Nephron (organoid): ENCODE measurements at regions not wholly inside any gene's neighbourhood (a gene's known extent, or its start where the extent isn't known, plus 50 kb on each side); places are given as distances from the start of the nearest gene placed in this dataset.

Experiments
- H3K27ac Mint-ChIP-seq, 3 experiments: 2 replicates each; pipeline ENCODE4 v1.8.0; 2020; ENCODE audit warnings: mixed read lengths in 3 of 3, mild to moderate bottlenecking in 2 of 3, moderate library complexity in 1 of 3
- H3K27me3 Mint-ChIP-seq: 2 replicates; pipeline ENCODE4 v1.8.0; 2021; ENCODE audit warnings: low read depth, mild to moderate bottlenecking, moderate library complexity, mixed read lengths
- H3K36me3 Mint-ChIP-seq: 2 replicates; pipeline ENCODE4 v1.8.0; 2020; ENCODE audit warnings: low read depth, mixed read lengths
- H3K4me1 Mint-ChIP-seq: 2 replicates; pipeline ENCODE4 v1.8.0; 2020; ENCODE audit warnings: mixed read lengths
- H3K4me3 Mint-ChIP-seq, 3 experiments: 2 replicates each; pipeline ENCODE4 v1.8.0; 2020; ENCODE audit warnings: mild to moderate bottlenecking in 3 of 3, mixed read lengths in 3 of 3, moderate library complexity in 2 of 3
- H3K9me3 Mint-ChIP-seq: 2 replicates; pipeline ENCODE4 v1.8.0; 2020; ENCODE audit warnings: mixed read lengths
- TF ChIP-seq, protein P1 (sequence below), 3 experiments: fragments of 200-600 bp; sonication (generic); IDR thresholded peaks; one replicate each; pipeline ENCODE4 v1.5.0; 2021; ENCODE audit warnings: antibody characterized with exemption in 3 of 3; ENCODE audit not compliant: unreplicated experiment in 3 of 3

DNA sequence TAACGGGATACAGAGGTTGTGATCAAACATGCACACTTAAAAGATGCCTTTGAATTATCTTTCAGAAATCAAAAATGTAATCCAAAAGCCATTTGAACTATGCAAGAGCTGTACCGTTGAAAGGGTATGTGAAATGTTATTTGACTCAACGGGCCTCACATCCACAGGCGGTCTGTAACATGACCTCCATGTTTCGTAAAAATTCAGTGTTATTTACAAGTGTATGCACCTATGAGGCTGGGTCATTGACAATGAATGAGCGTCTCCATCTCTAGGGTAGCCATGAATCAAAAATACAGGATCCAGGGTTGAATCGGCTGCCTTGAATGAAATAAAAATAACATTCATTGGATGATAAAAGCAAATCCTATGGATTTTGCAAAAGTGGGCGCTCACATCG, 100.1 kb downstream of the CRLF2 start:
- TF ChIP-seq, protein P1, sequence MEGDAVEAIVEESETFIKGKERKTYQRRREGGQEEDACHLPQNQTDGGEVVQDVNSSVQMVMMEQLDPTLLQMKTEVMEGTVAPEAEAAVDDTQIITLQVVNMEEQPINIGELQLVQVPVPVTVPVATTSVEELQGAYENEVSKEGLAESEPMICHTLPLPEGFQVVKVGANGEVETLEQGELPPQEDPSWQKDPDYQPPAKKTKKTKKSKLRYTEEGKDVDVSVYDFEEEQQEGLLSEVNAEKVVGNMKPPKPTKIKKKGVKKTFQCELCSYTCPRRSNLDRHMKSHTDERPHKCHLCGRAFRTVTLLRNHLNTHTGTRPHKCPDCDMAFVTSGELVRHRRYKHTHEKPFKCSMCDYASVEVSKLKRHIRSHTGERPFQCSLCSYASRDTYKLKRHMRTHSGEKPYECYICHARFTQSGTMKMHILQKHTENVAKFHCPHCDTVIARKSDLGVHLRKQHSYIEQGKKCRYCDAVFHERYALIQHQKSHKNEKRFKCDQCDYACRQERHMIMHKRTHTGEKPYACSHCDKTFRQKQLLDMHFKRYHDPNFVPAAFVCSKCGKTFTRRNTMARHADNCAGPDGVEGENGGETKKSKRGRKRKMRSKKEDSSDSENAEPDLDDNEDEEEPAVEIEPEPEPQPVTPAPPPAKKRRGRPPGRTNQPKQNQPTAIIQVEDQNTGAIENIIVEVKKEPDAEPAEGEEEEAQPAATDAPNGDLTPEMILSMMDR (IDR thresholded peaks at IDR 0.05; ENCODE audit: unreplicated experiment in 3 of 3): no peak
- Mint-ChIP-seq H3K27ac (no peak overlapping the region), H3K4me1 (peaks cover 16% of the 10 kb centered on the region), H3K9me3 (no peaks in the 10 kb centered on the region), H3K36me3 (no peaks in the 10 kb centered on the region), H3K4me3 (no peak overlapping the region), H3K27me3 (peaks cover 77% of the 10 kb centered on the region)

DNA sequence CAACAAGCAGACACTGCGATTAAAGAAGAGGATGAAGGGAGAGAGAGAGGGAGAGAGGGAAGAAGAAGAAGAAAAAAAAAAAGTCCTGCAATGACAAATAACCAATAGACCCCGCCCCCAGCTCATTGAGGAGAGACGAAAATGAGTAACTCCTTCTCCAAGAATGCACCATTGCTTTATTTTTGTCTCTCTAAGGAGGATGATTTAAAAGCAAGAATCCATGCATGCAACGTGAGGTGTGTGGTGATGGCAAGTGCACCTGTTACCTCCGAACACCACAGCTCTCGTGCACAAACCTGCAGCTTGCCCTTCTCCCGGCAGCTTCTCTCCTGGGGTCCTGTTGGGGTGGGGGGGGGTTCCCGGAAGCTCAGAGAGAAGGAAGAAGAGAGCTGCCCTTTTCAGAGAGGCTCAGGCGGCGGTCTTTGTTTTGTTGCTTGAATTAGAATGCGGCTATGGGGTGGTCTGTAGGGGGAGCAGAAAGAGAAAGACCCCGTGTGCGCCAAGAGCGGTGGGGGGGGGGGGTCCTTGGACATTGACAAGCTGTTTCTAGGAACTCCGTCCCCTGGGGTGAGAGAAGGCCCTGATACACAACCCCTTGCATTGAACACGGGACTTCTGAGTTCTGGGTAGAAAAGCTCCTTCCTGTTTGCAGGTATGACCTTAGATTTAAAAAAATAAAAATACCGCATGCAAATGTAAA, 100.7 kb downstream of the CRLF2 start:
- TF ChIP-seq, protein P1 (IDR thresholded peaks at IDR 0.05; ENCODE audit: unreplicated experiment in 3 of 3): no peak
- H3K9me3 Mint-ChIP-seq: no peaks in the 10 kb centered on the region
- no peaks in the 10 kb centered on the region for H3K36me3 Mint-ChIP-seq
- no peak overlapping the region for H3K27ac Mint-ChIP-seq
- no peak overlapping the region for H3K4me3 Mint-ChIP-seq
- H3K4me1 Mint-ChIP-seq: peaks cover 16% of the 10 kb centered on the region
- H3K27me3 Mint-ChIP-seq: peaks cover 82% of the 10 kb centered on the region

DNA sequence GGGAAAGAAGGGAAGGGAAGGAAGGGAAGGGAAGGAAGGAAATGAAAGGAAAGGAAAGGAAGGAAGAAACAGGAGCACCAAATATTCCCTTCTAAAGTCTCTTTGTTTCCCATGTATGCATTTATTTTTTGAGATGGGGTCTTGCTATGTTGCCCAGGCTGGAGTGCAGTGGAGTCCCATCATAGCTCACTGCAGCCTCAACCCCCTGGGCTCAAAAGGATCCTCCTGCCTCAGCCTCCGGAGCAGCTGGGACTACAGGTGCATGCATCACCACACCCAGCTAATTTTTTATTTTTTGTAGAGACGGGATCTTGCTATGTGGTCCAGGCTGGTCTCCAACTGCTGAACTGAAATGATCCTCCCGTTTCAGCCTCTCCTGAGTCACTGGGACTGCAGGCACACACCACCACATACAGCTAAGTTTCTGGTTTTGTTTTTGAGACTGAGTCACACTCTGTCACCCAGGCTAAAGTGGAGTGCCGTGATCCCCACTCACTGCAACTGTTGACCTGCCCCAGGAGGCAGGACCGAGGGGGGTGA, 102.8 kb downstream of the CRLF2 start:
- no peaks in the 10 kb centered on the region for H3K36me3 Mint-ChIP-seq
- peaks cover 16% of the 10 kb centered on the region for H3K4me1 Mint-ChIP-seq
- H3K27me3 Mint-ChIP-seq: peaks cover 92% of the 10 kb centered on the region
- TF ChIP-seq, protein P1 (IDR thresholded peaks at IDR 0.05; ENCODE audit: unreplicated experiment in 3 of 3): no peak
- H3K27ac Mint-ChIP-seq: no peak overlapping the region
- H3K9me3 Mint-ChIP-seq: no peaks in the 10 kb centered on the region
- H3K4me3 Mint-ChIP-seq: no peak overlapping the region

DNA sequence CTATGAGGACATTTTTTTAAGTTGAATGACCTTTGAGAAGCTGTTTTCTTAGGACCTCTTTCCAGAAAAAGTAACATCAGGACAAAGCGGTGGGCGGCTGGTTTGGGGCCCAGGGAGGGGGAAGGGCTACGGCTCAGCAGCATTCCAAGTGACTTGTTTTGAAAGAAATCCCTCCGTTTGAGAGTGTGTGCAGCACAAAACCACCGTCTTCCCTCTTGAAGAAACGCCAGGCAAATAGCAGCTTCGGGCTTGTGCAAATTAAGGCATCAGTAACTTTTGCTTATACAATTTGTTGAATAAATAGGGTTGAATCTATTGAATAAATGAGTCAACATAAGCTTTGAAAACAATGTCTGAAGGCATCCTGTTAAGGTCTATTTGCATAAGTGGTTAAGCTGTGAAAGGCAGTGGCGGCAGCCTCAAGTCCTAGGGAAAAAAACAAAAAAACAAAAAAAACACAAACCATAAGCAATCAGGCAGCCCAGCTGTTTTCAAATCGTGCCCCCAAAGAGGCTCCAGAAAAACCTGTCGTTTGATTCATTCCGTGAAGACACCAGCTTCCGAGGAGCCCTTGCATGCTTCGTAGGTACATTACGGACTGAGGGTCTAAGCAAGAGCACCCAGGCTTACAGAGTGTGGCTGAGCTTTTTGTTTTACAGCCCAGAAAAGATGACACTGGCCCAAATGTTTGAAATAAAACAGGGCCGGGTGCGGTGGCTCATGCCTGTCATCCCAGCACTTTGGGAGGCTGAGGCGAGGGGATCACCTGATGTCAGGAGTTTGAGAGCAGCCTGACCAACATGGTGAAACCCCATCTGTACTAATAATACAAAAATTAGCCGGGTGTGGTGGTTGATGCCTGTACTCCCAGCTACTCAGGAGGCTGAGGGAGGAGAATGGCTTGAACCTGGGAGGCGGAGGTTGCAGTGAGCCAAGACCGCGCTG, 103.7 kb downstream of the CRLF2 start:
- Mint-ChIP-seq H3K27me3 (peaks cover 83% of the 10 kb centered on the region), H3K27ac (peak overlapping the region in 1 of 3 experiments; percentile 14), H3K36me3 (no peaks in the 10 kb centered on the region), H3K4me3 (no peak overlapping the region), H3K9me3 (no peaks in the 10 kb centered on the region), H3K4me1 (peaks cover 16% of the 10 kb centered on the region)
- TF ChIP-seq, protein P1 (IDR thresholded peaks at IDR 0.05; ENCODE audit: unreplicated experiment in 3 of 3): no peak

DNA sequence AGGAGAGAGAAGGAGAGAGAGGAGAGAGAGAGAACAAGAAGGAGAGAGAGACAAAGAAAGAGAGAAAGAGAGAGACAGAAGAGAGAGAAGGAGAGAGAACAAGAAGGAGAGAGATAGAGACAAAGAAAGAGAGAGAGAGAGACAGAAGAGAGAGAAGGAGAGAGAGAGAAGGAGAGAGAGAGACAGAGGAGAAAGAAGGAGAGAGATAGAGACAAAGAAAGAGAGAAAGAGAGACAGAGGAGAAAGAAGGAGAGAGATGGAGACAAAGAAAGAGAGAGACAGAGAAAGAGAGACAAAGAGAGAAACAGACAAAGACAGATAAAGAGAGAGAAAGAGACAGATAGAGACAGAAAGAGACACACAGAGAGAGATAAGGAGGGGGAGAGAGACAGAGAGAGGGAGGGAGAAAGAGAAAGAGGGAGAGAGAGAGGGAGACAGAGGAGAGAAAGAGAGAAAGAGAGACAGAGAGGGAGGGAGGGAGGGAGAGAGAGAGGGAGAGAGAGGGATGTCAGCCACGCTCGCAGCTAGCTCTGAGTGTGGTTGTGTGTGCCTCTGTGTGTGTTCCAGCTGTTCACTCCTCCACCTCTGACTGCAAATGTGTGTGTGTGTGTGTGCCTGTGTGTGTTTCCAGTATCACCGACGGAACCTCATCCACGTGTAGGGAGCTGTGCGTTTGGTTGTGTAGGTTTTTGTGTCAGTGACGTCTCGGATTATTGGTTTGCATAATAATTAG, 105.8 kb downstream of the CRLF2 start:
- H3K4me1 Mint-ChIP-seq: peaks cover 15% of the 10 kb centered on the region
- no peaks in the 10 kb centered on the region for H3K36me3 Mint-ChIP-seq
- no peaks in the 10 kb centered on the region for H3K9me3 Mint-ChIP-seq
- no peak overlapping the region for H3K27ac Mint-ChIP-seq
- TF ChIP-seq, protein P1 (IDR thresholded peaks at IDR 0.05; ENCODE audit: unreplicated experiment in 3 of 3): no peak
- no peak overlapping the region for H3K4me3 Mint-ChIP-seq
- H3K27me3 Mint-ChIP-seq: peaks cover 66% of the 10 kb centered on the region
